Fibroblast of pulmonary artery (primary cell): ENCODE measurements at regions not wholly inside any gene's neighbourhood (a gene's known extent, or its start where the extent isn't known, plus 50 kb on each side); places are given as distances from the start of the nearest gene placed in this dataset.
A peak's percentile ranks its signal among the peaks of the same experiment; 100 is the strongest.

Source experiments
- DNase-seq: peaks from one replicate; pipeline ENCODE4 v3.0.0-alpha.2; 2010; ENCODE audit warnings: low read depth
- H3K4me3 ChIP-seq: replicated peaks from 2 replicates; pipeline ENCODE4 v1.5.1; 2011; ENCODE audit warnings: low read depth, mild to moderate bottlenecking, control low read depth, low read length, moderate library complexity
- TF ChIP-seq, protein P1 (sequence below): IDR thresholded peaks from 2 replicates; pipeline ENCODE4 v1.5.1; 2011; ENCODE audit warnings: mild to moderate bottlenecking, control low read depth, low read length, inconsistent platforms; ENCODE audit errors: missing control alignments

DNA sequence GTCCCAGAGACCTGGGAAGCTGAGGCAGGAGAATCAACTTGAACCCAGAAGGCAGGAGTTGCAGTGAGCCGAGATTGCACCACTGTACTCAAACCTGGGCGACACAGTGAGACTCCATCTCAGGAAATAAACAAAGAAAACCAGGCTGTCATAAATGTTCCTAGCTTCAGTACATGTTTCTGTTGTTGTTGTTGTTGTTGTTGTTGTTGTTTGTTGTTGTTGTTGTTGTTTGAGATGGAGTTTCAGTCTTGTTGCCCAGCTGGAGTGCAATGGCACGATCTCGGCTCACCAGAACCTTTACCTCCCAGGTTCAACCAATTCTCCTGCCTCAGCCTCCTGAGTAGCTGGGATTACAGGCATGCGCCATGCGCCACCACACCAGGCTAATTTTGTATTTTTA, 452.5 kb downstream of the HS3ST3B1 start:
- no peak overlapping the region for H3K4me3 ChIP-seq
- no peak for DNase-seq
- TF ChIP-seq, protein P1, sequence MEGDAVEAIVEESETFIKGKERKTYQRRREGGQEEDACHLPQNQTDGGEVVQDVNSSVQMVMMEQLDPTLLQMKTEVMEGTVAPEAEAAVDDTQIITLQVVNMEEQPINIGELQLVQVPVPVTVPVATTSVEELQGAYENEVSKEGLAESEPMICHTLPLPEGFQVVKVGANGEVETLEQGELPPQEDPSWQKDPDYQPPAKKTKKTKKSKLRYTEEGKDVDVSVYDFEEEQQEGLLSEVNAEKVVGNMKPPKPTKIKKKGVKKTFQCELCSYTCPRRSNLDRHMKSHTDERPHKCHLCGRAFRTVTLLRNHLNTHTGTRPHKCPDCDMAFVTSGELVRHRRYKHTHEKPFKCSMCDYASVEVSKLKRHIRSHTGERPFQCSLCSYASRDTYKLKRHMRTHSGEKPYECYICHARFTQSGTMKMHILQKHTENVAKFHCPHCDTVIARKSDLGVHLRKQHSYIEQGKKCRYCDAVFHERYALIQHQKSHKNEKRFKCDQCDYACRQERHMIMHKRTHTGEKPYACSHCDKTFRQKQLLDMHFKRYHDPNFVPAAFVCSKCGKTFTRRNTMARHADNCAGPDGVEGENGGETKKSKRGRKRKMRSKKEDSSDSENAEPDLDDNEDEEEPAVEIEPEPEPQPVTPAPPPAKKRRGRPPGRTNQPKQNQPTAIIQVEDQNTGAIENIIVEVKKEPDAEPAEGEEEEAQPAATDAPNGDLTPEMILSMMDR, result no peak

DNA sequence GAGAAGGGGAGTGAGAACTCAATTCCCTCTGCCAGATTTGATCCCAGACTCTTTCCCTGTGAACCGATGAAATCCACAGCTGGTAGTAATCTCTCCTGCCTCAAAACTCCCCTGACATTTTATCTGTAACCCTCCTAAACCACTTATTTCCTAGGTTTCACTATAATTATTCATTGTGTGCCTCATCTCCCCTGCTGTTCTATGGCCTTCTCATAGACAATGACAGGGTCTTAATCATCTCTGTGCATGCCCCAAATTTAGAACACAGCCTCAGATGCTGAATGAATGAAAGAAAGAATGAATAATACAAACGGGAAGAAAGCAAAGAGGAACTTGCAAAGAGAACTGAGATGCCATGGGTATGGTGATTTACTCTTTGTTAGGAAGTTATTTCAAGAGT, 451.1 kb downstream of the HS3ST3B1 start:
- TF ChIP-seq, protein P1, result no peak
- H3K4me3 ChIP-seq, result no peak overlapping the region
- no peak for DNase-seq

DNA sequence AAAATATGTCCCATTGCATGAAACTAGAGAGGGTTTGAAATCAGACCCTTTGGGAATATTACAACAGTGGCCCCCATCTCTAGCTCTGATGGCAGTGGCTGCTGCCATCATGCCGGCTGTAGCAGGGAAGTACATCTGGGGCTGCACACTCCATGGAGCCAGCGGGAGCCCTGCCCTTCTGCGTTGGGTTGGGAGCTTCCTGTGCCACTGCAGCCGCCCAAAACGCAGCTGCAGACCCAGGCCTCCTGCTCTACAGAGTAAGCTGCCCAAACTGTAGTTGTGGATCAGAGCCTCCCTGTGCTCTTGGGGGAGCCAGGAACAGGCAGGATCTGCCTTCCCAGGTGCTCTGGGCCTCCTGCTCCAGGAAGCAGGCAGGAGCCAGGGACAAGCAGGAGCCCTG, 450.0 kb downstream of the HS3ST3B1 start:
- TF ChIP-seq, protein P1, result no peak
- no peak overlapping the region for H3K4me3 ChIP-seq
- no peak for DNase-seq

DNA sequence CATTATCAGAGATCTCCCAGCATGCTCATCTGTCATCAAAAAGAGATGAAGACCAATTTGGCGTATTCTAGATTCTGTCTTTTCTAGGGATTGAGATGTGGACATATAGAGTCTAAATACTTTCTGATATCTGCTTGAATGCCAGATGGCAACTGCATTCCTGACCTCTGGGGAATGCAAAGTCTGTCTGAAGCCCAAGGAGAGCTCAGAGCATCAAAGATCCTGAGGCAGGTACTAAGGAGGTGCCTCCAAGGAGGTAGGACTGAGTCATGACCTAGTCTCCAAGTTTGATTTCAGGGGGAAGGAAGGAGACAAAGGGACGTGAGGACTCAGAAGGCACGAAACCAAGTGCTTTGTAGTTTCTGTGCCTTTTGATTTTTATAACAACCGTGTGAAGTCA, 448.4 kb downstream of the HS3ST3B1 start:
- TF ChIP-seq, protein P1, result no peak
- no peak overlapping the region for H3K4me3 ChIP-seq
- DNase-seq, result no peak

DNA sequence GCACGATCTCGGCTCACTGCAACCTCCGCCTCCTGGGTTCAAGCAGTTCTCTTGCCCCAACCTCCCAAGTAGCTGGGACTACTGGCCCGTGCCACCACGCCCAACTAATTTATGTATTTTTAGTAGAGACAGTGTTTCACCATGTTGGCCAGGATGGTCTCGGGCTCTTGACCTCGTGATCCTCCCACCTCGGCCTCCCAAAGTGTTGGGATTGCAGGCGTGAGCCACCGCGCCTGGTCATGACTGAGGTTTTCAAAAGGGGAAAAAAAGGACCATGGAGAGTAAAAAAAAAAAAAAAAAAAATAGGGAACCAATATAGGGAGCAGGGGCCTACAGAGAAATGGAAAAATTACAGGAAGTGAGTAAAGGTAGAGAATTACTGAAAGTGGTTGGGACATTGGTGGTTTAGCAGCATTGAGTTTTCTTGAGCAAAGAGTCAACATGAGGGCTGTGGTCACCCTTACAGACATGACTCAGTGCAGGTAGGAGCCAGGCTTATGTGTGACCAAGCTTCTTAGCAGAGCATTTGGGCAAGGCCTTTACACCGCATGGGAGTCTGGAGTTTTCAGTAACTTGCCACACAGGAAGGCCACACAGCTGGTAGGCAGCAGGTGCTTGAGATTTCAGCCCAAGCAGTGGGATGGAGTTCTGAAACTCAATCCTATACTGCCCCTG, 447.3 kb downstream of the HS3ST3B1 start:
- H3K4me3 ChIP-seq, result no peak overlapping the region
- TF ChIP-seq, protein P1, result no peak
- no peak for DNase-seq

DNA sequence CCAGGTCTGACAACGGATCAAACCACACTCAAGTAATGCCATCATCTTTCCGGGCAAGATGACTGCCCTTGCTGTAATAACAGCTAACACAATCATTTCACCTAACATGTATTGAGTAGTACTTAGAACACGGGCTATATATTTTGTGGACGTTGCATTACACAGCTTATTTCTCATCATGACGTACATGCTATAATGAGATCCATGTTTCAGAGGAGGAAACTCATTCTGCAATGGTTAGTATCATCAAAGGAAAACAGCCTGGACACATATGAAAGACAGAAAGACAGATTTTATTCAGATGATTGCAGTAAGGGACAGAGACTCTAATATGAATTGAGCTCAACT, 446.7 kb downstream of the HS3ST3B1 start:
- no peak overlapping the region for H3K4me3 ChIP-seq
- TF ChIP-seq, protein P1, result no peak
- DNase-seq, result peak; percentile 30

DNA sequence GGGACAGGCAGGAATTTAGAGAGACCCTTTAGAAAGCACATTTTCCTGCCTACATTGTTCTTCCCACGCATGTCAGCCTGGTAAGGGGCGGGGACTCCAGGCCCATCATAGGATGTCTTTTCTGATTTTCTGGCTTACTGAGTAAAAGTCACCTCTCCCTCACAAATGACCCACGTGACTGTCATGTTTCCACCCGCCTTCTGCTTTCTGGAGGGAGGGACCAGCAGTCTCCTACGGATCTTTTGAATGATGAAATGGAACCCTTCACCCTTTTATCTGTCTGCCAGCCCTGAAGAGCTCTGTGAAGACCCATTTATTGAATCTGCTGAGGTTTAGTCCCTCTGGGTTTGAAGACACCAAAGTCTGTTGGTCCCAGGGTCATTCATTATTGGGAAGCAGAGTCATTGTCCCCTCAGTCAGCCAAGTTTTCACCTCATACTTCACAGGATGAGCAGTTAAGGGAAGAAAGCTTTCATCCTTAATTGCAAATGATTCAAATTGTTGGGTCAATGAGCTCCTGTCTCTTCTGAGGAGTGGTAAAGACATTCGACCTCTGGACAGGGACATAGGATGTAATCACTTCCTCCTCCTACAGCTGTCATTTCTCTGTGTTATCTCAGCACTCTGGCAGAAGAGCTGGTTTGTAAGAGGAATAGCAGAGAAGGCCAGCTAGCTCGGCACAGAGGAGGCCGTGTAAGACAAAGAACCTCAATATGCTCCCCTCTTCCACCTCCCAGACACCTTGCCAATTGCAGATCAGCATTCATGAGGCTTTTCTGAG, 446.1 kb downstream of the HS3ST3B1 start:
- DNase-seq, result no peak
- H3K4me3 ChIP-seq, result no peak overlapping the region
- TF ChIP-seq, protein P1, result no peak
